ENCODE measurements at regions not wholly inside any gene's neighbourhood (a gene's known extent, or its start where the extent isn't known, plus 50 kb on each side); places are given as distances from the start of the nearest gene placed in this dataset.

DNA sequence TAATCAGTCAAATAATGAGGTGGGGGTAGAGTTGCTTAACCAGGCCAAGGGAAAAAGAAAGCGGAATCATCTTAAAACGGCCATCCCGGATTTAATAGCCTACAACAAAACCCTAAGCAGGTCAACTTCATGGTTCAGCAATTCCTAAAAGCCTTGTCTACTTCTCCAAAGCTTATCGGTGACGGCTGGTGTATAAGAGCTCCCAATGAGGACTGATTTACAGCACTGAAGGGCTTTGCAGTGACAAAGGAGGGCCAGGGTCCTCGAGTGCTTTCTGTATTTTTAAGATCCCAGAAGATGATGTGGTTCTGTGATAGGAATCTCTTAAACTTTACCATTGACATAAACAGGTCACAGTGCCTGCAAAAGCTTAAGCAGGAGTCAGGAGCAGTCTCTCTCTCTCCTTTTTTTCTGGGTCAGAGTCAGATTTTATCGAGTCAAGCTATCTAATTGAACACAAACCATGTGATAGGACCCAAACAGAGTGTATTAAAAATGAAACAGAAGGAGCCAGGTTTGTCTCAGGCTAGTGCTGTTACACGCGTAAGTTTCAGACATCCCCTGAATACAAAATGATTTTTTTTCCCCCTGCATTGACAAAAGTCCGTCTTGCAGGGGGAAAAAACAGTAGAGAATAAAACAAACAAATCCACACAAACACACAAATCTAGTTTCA is 663.6 kb upstream of the ZNF608 start:
- Histone ChIP-seq H3K9me3 (ENCODE audit: low read length) (no peaks in the 10 kb centered on the region), H2AFZ (ENCODE audit: low read length) (no peak overlapping the region), H3K4me2 (ENCODE audit: low read depth, low read length) (no peak overlapping the region), H3K4me3 (replicated peaks in 1 of 3; ENCODE audit: insufficient read depth in 1 of 3, low read depth in 2 of 3, low read length in 3 of 3) (no peak overlapping the region), H4K20me1 (ENCODE audit: insufficient read depth, low read length) (no peaks in the 10 kb centered on the region), H3K27me3 (ENCODE audit: control insufficient read depth in 1 of 2, insufficient read depth in 2 of 2, low read length in 2 of 2) (no peaks in the 10 kb centered on the region), H3K27ac (ENCODE audit: extremely low read length, insufficient read depth, low read length) (no peak overlapping the region), H3K9ac (ENCODE audit: insufficient read depth, low read depth, low read length) (no peak overlapping the region), H3K36me3 (replicated peaks in 1 of 2; ENCODE audit: control insufficient read depth in 1 of 2, insufficient read depth in 2 of 2, low read length in 2 of 2) (no peaks in the 10 kb centered on the region), H3K4me1 (ENCODE audit: insufficient read depth, low read length) (no peaks in the 10 kb centered on the region), H3K79me2 (ENCODE audit: insufficient read depth, low read length) (no peaks in the 10 kb centered on the region)
- no peak for ATAC-seq
- in situ Hi-C loops (cut with HindIII; ENCODE audit: extremely low pct_ligation_motif_present, low pct_unique_long_range_greater_than_20kb) (no loop called here), intact Hi-C loops (cut with micrococcal nuclease; ENCODE audit: unreplicated experiment) (no loop called here)
- ChIA-PET CTCF (ENCODE audit: low intra/inter-chr PET ratio, low total read pairs) (no interaction called here), POLR2A (no interaction called here)
- FAIRE-seq, result no peak
- TF ChIP-seq FOXA1 (IDR thresholded peaks at IDR 0.05) (no peak), FOXA1 (CRISPR knock-in tag; IDR thresholded peaks at IDR 0.05) (no peak), ZNF775 (CRISPR knock-in tag; IDR thresholded peaks at IDR 0.05; ENCODE audit: borderline replicate concordance) (no peak), HIVEP1 (CRISPR knock-in tag; IDR thresholded peaks at IDR 0.05) (no peak), ZNF12 (CRISPR knock-in tag; IDR thresholded peaks at IDR 0.05) (no peak), TBL1XR1 (IDR thresholded peaks at IDR 0.05; ENCODE audit: borderline replicate concordance, low read length, partially characterized antibody) (no peak), HNRNPL (IDR thresholded peaks at IDR 0.05; ENCODE audit: low read depth, low read length) (no peak), PHF5A (CRISPR knock-in tag; IDR thresholded peaks at IDR 0.05; ENCODE audit: low read depth, unreplicated experiment) (no peak)
- TF ChIP-seq, protein P1, sequence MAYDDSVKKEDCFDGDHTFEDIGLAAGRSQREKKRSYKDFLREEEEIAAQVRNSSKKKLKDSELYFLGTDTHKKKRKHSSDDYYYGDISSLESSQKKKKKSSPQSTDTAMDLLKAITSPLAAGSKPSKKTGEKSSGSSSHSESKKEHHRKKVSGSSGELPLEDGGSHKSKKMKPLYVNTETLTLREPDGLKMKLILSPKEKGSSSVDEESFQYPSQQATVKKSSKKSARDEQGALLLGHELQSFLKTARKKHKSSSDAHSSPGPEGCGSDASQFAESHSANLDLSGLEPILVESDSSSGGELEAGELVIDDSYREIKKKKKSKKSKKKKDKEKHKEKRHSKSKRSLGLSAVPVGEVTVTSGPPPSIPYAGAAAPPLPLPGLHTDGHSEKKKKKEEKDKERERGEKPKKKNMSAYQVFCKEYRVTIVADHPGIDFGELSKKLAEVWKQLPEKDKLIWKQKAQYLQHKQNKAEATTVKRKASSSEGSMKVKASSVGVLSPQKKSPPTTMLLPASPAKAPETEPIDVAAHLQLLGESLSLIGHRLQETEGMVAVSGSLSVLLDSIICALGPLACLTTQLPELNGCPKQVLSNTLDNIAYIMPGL (CRISPR knock-in tag; IDR thresholded peaks at IDR 0.05; ENCODE audit: borderline replicate concordance in 1 of 2, low read depth in 1 of 2), result no peak
- no TSS peak for BruUV-seq (replicated peaks)
- WGBS (ENCODE audit: low lambda C conversion rate), result 45% methylated on average over 10 of the region's 10 CpGs
- DNase-seq (ENCODE audit: low spot score), result no peak

Measured in HepG2 (cell line).